ENCODE measurements at regions not wholly inside any gene's neighbourhood (a gene's known extent, or its start where the extent isn't known, plus 50 kb on each side); places are given as distances from the start of the nearest gene placed in this dataset.

GRCh38 chr2:129164220-129164949 lies 815.1 kb upstream of the RAB6C start:
- Histone ChIP-seq H3K27me3 (ENCODE audit: insufficient read depth in 3 of 3, low read length in 2 of 3) (no peaks in the 10 kb centered on the region), H3K4me3 (no peak overlapping the region), H3K36me3 (ENCODE audit: insufficient read depth in 1 of 2, low read depth in 1 of 2) (no peaks in the 10 kb centered on the region), H3K4me1 (no peaks in the 10 kb centered on the region), H3K27ac (no peak overlapping the region), H3K9me3 (no peaks in the 10 kb centered on the region)
- WGBS, 3 donors, result 40 to 54% (median 47%) methylated on average over 6 of the region's 6 CpGs
- no peak for DNase-seq
- ATAC-seq, result no peak
- TF ChIP-seq CTCF (IDR thresholded peaks at IDR 0.05), result no peak
- intact Hi-C loops (cut with DNase I), result no loop called here

GRCh38 chr2:129165006-129165405 lies 814.5 kb upstream of the RAB6C start:
- DNase-seq (no peak), ATAC-seq (peak in 1 of 4 donors; percentile 42)
- Histone ChIP-seq H3K4me3 (no peak overlapping the region), H3K9me3 (no peaks in the 10 kb centered on the region), H3K27me3 (ENCODE audit: insufficient read depth in 3 of 3, low read length in 2 of 3) (no peaks in the 10 kb centered on the region), H3K36me3 (ENCODE audit: insufficient read depth in 1 of 2, low read depth in 1 of 2) (no peaks in the 10 kb centered on the region), H3K4me1 (no peaks in the 10 kb centered on the region), H3K27ac (no peak overlapping the region)
- intact Hi-C loops (cut with DNase I), result no loop called here
- no peak for TF ChIP-seq CTCF (IDR thresholded peaks at IDR 0.05)

- Histone ChIP-seq H3K4me3 (no peak overlapping the region), H3K27me3 (ENCODE audit: insufficient read depth in 3 of 3, low read length in 2 of 3) (no peaks in the 10 kb centered on the region), H3K9me3 (no peaks in the 10 kb centered on the region), H3K36me3 (ENCODE audit: insufficient read depth in 1 of 2, low read depth in 1 of 2) (no peaks in the 10 kb centered on the region), H3K4me1 (no peaks in the 10 kb centered on the region), H3K27ac (no peak overlapping the region)
- ATAC-seq (no peak), DNase-seq (no peak)
- intact Hi-C loops (cut with DNase I), result no loop called here
- 83 to 89% (median 88%) methylated on average over 1 of the region's 1 CpG for WGBS, 3 donors
- TF ChIP-seq CTCF (IDR thresholded peaks at IDR 0.05), result no peak
Observed at GRCh38 chr2:129167456-129167855, 812.0 kb upstream of the RAB6C start.

GRCh38 chr2:129170570-129170969 lies 808.9 kb upstream of the RAB6C start:
- ATAC-seq, result no peak
- Histone ChIP-seq H3K36me3 (ENCODE audit: insufficient read depth in 1 of 2, low read depth in 1 of 2) (no peaks in the 10 kb centered on the region), H3K9me3 (no peaks in the 10 kb centered on the region), H3K4me3 (no peak overlapping the region), H3K27ac (no peak overlapping the region), H3K27me3 (ENCODE audit: insufficient read depth in 3 of 3, low read length in 2 of 3) (no peaks in the 10 kb centered on the region), H3K4me1 (no peaks in the 10 kb centered on the region)
- WGBS, 3 donors, result 85 to 97% (median 87%) methylated on average over 2 of the region's 2 CpGs
- intact Hi-C loops (cut with DNase I), result no loop called here
- no peak for DNase-seq
- TF ChIP-seq CTCF (IDR thresholded peaks at IDR 0.05), result no peak

GRCh38 chr2:129174143-129174542 lies 805.3 kb upstream of the RAB6C start:
- H3K27me3 ChIP-seq (ENCODE audit: insufficient read depth in 3 of 3, low read length in 2 of 3), result no peaks in the 10 kb centered on the region
- 73 to 76% (median 73%) methylated on average over 2 of the region's 2 CpGs for WGBS, 3 donors
- intact Hi-C loops (cut with DNase I), result no loop called here
- H3K27ac ChIP-seq, result no peak overlapping the region
- no peaks in the 10 kb centered on the region for H3K36me3 ChIP-seq (ENCODE audit: insufficient read depth in 1 of 2, low read depth in 1 of 2)
- no peak for ATAC-seq
- H3K9me3 ChIP-seq, result no peaks in the 10 kb centered on the region
- DNase-seq, result no peak
- no peak overlapping the region for H3K4me3 ChIP-seq
- no peak for TF ChIP-seq CTCF (IDR thresholded peaks at IDR 0.05)
- H3K4me1 ChIP-seq, result no peaks in the 10 kb centered on the region

Data from psoas muscle (tissue), 7 donors.